HG03342 (cell line): ENCODE measurements at regions not wholly inside any gene's neighbourhood (a gene's known extent, or its start where the extent isn't known, plus 50 kb on each side); places are given as distances from the start of the nearest gene placed in this dataset.

ENCODE experiments used
- ATAC-seq: cut with Tn5 transposase; IDR thresholded peaks from one replicate; pipeline ENCODE4 v1.9.1; 2021; ENCODE audit warnings: mild to moderate bottlenecking, moderate library complexity; ENCODE audit not compliant: unreplicated experiment

DNA sequence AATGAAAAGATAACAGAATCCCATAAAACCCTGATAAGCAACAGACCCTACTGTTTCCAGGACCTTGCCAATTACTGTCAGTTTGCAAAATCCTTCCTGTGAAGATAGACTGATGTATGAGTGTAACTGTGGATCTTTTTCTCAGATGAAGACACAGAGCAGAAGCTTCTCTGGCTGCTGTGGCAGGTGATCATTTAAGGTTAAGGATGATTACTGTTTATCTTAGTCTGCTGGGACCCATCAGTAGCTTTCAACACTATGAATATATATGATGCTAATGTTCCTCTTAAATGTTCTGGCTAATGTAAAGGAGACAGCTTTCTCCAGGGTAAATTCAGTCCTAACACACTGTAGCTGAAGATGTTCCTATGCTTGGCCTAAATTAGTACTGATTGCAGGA, 56.0 kb upstream of the CTTNBP2 start:
- ATAC-seq, result no peak

DNA sequence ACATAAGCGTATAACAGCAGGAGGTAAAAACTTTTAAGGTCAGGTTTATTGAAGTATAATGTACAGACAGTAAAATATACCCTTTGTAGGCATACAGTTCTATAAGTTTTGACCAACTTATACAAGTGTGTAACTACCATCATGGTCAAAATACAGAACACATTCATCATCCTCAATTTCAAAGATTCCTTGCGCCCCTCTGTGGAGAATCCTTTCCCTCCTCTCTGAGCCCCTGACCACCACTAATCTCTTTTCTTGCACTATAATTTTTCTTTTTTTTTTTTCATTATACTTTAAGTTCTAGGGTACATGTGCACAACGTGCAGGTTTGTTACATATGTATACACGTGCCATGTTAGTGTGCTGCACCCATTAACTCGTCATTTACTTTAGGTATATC, 58.1 kb upstream of the CTTNBP2 start:
- ATAC-seq, result no peak

DNA sequence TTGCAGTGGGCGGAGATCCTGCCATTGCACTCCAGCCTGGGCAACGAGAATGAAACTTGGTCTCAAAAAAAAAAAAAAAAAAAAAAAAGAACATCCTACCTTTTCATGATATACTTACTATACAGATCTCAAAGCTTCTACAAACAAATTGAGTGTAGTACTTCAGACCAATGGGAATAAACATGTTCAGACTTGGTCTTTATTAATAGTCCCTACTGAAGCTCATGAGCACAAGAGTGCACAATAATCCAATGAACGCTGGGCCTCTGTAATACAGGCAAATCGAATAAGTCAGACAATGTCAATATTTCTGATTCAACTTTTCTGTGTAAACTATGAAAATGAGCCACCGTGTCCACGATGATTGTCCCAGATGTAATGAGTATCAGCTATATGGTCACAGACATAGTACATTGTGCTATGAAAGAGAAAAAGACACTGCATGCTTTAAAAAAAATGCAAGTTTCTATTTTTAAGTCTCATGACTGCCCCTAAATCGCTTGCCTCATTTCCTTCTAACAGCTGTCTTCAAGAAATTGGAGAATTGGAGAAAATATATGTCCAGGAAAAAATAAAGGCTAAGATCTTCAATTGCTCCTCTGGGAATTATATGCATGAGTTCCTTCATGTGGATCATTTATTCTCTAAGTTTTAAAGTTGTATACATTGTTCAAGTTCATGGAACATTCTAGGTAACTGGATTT, 64.0 kb upstream of the CTTNBP2 start:
- ATAC-seq, result no peak

DNA sequence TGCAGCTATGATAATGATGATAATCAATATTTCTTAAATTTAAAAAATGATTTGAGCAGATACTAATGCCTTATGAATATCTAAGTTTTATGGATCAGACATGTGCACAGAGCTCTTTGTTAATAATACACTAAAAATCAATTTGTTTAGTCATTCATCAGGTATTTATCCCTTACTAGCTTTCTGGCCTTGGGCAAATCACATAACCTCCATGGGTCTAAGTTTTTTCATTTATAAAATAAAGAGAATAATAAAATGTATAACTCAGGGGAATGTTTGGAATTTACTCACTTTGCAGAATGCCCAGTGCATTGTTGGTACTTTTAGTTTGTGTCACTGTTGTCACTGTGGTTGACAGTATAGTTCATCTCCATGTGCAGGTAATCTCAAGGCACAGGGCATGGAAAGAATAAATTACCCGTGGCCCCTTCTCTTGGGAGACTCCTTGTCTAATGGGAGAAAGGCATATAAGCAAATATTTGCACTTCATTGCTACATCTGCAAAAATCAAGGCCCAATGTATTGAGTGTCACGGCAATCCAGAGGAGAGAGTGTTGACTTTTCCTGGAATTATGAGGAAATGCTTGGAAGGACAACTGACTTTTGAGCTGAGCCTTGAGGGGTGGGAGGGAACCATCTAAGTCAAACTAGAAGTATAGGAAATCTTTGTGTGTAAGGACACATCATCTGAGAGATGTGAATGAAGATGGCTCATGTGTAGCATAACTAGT, 64.7 kb upstream of the CTTNBP2 start:
- no peak for ATAC-seq

DNA sequence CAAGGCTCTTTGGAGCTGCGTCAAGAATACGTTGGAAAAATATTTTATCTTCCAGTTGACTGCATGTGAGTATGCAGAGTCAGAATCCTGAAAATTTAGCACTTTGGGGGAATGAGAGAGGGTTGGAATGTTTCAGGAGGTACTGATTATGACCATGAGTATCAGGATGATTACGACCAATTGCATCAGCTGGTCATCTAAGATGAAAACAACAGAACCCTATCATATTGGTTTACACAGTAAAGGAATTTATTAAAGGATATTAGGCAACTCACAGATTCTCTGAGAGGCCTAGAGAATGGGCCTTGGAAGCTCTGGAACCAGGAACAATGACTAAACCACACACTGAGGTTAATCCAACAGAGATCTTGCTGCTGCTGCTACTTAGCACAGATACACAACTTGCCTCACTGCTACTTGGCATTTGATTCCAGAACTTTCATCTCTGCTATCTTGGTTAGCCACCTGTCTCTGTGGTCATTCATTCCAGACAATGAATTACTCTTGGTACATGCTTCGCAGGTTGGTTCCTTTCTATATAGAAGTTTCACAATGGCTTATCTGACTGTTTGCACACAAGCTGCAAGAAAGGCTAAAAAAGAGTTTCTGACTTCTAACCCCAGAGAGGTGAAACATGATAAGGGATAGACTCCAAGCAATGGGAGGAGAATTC, 68.0 kb upstream of the CTTNBP2 start:
- no peak for ATAC-seq

DNA sequence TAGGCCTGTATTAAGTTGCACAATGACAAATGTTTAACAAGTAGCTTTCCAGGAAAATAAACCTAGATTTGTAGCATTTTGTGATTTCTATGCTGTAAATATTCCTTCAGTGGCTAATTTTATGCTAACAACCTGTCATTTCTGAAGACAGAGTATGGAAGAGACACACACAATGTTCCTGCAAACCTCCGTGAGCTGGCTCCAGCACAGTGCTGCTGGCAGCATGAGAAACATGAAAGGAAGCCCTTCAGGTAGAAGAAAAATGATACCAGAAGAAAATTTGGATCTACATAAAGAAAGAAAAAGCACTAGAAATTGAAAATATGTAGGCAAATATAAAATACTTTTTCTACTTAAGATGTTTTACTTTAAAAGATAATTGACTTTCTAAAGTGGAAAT, 69.5 kb upstream of the CTTNBP2 start:
- ATAC-seq, result no peak

DNA sequence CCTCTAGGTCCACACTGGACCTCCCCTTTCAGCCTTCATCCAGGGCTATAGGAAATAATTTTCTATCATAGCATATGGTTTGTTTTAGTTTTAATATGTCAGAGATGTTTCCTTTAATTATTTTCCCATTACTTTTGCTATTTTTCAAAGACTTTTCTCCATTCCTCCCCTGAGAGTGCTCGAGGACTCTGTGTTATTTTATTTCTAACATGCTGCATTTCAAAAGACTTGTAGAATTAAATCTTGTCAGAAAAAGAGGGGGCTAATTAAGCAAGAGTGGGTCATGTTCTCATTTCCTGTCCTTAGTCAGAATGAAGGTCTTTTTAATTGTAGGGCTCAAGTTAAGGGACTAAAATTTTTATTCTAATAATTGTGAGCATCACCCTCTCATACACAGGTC, 71.6 kb upstream of the CTTNBP2 start:
- no peak for ATAC-seq

DNA sequence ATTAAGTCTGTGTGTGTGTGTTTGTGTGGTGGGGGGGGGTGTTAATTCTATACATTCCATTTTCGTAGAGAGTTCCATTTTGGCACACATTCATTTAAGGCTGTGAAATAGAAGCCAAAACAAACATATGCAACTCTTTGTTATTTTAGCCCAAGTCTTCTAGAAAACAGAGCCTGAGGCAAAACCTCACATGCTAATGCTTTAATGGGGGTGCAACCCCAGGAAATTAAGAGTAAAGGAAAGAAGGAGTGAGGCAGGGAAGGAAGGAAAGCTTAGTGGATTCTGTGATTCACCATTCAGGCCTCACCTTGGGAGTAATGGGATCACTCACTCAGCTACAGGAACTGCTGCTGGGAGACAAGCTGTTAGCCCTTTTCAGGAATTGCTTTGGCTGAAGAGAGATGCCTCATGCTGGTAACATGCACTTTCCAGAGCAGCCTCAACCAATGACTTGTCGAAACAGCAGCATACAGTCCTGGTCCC, 73.0 kb upstream of the CTTNBP2 start:
- no peak for ATAC-seq

DNA sequence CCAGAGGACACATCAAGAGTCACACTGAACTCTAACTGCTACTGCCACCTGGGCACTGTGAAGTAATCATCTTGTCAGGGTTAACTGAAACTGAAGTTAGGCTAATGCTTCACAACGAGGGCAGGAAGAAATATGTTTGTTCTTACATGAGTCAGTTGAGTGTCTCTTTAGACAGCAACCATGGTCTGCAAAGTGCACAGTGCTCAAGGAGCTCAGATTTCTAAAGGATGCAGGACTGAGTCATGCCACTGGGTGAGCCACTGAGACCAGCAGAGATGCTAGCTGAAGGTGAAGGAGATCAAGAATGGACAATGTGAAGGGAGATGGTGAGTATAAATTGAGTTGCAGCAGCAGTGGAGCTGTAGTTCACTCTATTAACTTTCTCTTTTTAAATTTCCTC, 76.0 kb upstream of the CTTNBP2 start:
- no peak for ATAC-seq

DNA sequence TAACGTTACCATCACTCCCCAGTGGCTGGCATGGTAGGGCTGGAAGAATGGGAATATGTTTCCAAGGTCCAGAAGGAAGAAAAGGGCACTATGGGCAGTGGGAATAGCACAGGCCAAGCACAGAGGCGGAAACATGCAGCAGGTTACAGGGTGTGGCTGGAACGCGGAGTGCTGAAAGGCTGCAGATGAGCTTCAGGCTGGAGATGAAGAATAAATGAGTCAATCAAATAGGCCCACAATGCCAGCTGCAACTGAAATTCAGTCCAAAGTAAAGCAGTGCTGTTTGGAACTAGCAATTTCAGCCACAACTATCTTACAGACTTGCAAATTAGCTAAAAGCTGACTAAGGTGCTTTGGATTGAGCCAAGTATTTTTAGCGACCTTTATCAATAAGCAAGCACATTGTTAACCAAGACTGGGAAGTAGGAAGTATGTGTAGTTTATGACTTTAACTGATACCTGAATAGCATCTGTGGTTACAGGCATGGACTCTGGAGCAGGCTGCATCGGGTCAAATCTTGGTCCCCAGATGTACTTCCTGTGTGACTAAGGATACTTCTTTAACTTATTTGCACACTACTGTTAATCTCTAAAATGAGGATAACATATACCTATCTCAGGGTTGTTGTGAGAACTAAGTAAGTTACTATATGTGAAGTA, 77.5 kb upstream of the CTTNBP2 start:
- no peak for ATAC-seq

DNA sequence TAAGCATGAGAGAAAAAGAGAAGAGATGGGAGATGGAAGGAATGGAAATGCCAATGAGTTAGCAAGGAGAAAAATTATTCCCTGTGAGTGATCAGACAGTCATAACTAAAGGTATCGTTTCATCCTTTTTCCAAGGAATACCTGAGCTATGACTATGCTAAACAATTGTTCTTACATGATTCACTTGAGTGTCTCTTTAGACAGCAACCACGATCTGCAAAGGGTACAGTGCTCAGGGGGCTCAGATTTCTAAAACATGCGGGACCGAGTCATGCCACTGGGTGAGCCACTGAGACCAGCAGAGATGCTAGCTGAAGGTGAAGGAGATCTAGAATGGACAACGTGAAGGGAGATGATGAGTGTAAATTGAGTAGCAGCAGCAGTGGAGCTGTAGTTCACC, 78.0 kb upstream of the CTTNBP2 start:
- ATAC-seq, result no peak

DNA sequence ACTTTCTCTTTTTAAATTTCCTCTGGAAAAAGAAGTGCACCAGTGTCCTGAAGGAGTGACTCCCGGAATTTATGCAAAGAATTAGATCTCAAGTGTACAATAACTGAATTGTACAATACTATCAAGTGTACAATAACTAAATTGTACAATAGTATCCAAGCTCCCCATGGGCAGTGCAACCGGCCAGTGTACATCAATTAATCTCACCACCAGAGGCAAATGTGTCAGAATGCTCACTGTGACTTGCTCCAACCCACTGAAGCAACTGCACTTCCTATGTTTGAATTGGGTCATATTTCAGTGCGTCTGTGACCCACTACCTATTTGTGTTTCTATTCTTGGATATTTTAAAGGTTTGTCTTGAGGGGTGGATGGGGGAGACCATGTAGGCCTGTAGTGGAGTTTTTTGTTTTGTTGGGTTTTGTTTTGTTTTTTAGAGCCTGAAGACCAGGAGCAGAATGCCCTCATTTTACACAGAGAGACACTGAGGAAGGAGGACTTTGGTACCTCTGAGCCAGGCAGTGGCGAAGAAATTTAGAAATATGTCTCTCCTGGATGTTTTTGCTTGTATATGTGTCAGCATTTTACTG, 78.5 kb upstream of the CTTNBP2 start:
- ATAC-seq, result no peak

DNA sequence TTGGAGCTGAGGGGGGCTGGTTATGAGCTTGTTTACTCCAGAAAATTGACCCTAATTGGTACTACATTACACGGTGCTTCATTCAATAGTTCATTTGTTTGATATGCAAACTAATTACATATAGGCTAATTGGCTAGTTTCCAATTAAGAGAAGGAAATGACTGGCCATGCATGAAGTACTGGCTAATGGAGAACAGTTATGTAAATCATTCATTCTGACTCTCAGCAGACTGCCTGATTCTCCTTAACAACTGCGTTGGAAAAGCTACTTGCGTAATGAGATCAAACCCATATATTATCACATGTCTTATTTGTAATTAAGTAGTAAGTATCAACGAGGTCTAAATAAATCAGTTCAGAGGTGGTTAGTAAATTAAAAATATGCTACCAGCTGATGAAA, 81.8 kb upstream of the CTTNBP2 start:
- no peak for ATAC-seq

DNA sequence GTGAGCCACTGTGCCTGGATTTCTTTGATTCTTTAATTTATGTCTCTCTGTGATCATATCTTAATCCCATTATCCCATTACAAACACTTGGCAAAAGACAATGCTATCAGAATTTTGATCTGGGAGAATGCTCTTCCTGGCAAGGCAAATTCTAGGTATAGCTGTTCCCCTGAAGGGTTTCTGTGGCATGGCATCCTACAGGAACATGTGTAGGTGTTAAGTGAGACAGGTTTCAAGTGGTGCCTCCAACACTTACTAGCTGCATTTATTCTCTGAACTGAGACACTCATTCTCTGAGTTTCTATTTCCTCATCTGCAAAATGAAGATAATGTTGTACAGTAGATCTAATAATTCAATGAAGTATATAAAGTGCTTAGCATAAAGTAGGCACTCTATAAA, 87.1 kb upstream of the CTTNBP2 start:
- no peak for ATAC-seq

DNA sequence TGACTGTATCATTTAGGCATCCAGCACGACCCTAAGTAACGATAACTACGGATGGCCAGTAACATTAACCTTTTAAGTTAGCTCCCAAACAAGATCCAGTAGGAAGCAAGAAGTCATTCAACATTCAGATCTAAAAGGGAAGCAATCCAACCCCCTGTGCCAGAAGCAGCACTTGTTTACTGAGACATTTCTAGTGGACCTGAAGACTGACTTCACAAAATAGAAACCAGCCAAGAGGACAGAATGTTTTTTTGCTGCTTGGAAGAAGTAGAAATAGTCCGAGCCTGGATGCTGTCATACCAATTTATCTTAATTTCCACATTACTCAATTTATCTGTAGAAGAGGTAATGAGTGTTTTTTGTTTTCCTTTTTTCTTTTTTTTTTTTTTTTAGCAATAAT, 88.0 kb upstream of the CTTNBP2 start:
- no peak for ATAC-seq

DNA sequence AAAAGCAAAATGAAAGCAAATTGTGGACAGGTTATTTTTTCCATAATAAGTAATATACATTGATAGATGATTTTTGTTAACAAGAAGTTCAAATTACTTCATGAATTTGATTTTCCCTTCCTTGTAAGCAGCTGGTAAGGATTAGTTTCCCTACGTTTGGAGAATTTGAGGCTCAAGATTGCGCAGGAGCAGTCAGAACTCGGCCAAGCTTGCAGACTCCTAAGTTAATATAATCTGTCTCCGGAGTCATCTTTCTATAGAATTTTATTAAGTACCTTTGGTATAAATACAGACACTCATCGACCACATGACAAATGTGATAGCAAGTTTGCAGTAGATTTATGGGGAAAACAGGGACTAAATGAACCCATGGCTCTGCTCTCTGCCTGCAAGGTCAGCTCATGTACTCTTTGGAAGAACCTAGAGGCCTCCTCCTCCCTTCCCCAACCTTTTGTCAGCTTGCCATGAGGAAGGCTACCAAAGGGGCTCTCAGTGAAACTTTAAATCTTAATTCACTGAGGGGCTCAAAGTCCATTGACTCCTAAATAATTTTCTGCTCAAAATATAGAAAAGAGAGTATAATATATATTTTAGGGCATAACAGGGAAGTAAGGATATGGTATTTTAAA, 89.2 kb upstream of the CTTNBP2 start:
- ATAC-seq, result no peak

DNA sequence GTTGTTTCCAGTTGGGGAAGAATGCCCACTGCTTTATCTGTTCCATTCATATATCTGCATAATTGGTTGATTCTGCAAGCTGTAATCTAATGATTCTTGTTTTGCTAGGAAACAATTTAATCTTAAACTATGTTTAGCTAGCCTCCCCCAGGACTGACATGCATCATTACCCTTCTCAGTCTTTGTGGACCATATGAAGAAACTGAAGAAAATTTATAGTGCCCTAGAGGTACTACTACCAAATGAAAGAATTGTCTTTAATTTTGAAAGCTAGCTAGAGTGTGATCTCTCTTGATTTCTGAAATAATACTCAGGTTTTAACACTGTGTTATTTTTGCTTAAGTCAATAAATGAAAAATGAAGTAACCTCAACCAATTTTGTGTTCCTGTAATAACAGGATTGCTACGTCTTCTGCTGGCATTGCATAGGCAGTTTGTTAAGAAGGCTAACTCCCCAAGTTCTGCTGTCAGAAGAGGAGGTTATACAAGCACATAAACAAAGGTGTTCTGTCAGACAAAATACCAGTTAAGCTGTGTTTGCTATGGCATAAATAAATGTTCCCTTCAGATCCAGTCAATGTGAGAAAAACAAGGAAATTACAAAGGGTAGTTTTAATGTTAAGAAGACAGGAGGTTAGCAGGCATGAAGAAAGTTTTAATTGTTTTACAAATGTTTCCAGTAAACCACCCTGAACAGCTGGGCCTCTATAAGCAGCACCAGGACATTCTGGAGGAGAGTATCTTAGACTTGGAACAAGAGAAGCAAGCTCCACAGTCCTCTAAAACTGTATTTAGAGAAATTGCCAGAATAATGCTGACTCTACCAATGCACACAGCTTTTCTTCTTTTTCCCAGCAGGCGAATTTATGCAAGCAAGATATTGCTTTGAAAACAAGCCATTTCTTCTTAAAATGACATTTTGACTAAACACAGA, 90.3 kb upstream of the CTTNBP2 start:
- ATAC-seq, result no peak

DNA sequence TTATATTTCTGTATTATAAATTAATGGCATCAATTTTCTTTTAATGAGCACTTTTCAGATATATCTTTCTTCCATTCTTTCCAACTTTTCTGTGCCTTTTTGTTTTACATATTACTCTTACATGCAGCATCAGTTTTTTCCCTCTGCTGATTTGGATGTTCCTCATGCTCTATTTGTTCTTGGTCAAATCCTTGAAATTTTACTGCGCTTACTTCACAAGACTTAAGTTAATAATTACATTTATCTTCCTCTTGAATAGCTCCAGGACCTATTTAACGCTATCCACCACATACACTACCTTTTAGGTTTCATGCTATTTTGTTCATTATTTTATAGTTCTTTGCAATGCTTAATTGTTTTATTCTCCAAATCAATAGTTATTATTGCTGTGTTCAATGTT, 97.6 kb upstream of the CTTNBP2 start:
- no peak for ATAC-seq

DNA sequence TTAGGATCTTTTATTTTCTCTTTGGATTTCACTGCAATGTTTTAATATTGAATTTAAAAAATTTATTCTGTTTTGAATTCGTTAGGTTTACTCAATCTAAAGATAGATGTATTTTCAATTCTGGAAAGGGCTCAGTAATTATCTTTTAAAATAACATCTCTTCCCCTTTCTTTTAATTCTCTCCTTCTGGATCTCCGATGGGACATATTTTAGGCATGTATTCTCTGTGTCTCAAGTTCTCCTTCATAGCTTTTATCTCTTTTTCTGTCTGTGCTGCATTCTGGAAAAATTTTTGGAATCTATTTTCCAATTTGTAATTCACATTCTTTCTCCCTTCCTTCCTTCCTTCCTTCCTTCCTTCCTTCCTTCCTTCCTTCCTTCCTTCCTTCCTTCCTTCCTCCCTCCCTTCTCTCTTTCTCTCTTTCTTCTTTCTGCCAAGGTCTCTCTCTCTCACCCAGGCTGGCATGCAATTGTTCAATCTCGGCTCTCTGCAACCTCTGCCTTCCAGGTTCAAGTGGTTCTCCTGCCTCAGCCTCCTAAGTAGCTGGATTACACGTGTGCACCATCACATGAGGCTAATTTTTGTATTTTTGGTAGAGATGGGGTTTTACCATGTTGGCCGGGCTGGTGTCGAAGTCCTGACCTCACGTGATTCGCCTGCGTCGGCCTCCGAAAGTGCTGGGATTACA, 98.5 kb upstream of the CTTNBP2 start:
- no peak for ATAC-seq
